ENCODE measurements at regions not wholly inside any gene's neighbourhood (a gene's known extent, or its start where the extent isn't known, plus 50 kb on each side); places are given as distances from the start of the nearest gene placed in this dataset.

- Mint-ChIP-seq H3K4me3 (no peak overlapping the region), H3K27ac (no peak overlapping the region), H3K9me3 (no peaks in the 10 kb centered on the region), H3K36me3 (no peaks in the 10 kb centered on the region), H3K27me3 (ENCODE audit: low read depth) (no peaks in the 10 kb centered on the region), H3K4me1 (peaks cover 14% of the 10 kb centered on the region)
- DNase-seq (ENCODE audit: low spot score in 2 of 2, unreplicated experiment in 2 of 2): no peak
- no peak for TF ChIP-seq CTCF (IDR thresholded peaks at IDR 0.05; ENCODE audit: unreplicated experiment)
Measured at GRCh38 chr13:105509981-105510762, 1025.3 kb downstream of the EFNB2 start.

- TF ChIP-seq CTCF (IDR thresholded peaks at IDR 0.05; ENCODE audit: unreplicated experiment): no peak
- Mint-ChIP-seq H3K4me3 (no peak overlapping the region), H3K27me3 (ENCODE audit: low read depth) (no peaks in the 10 kb centered on the region), H3K36me3 (no peaks in the 10 kb centered on the region), H3K4me1 (peaks cover 14% of the 10 kb centered on the region), H3K9me3 (no peaks in the 10 kb centered on the region), H3K27ac (no peak overlapping the region)
- no peak for DNase-seq (ENCODE audit: low spot score in 2 of 2, unreplicated experiment in 2 of 2)
Measured at GRCh38 chr13:105506463-105506862, 1029.0 kb downstream of the EFNB2 start.

- DNase-seq (ENCODE audit: low spot score in 2 of 2, unreplicated experiment in 2 of 2): no peak
- H3K27ac Mint-ChIP-seq: no peak overlapping the region
Measured at GRCh38 chr13:105502193-105502592, 1033.3 kb downstream of the EFNB2 start.

GRCh38 chr13:105497597-105497996, 1037.9 kb downstream of the EFNB2 start:
- H3K27ac Mint-ChIP-seq: no peak overlapping the region
- no peak for DNase-seq (ENCODE audit: low spot score in 2 of 2, unreplicated experiment in 2 of 2)
- TF ChIP-seq CTCF (IDR thresholded peaks at IDR 0.05; ENCODE audit: unreplicated experiment): no peak
- H3K36me3 Mint-ChIP-seq: no peaks in the 10 kb centered on the region
- peaks cover 11% of the 10 kb centered on the region for H3K4me1 Mint-ChIP-seq
- peaks cover 4% of the 10 kb centered on the region for H3K9me3 Mint-ChIP-seq
- no peaks in the 10 kb centered on the region for H3K27me3 Mint-ChIP-seq (ENCODE audit: low read depth)
- H3K4me3 Mint-ChIP-seq: no peak overlapping the region

More at GRCh38 chr13:105502193-105502592, 1033.3 kb downstream of the EFNB2 start:
- H3K27me3 Mint-ChIP-seq (ENCODE audit: low read depth): no peaks in the 10 kb centered on the region
- no peak overlapping the region for H3K4me3 Mint-ChIP-seq
- H3K9me3 Mint-ChIP-seq: peaks cover 4% of the 10 kb centered on the region
- TF ChIP-seq CTCF (IDR thresholded peaks at IDR 0.05; ENCODE audit: unreplicated experiment): no peak
- peaks cover 9% of the 10 kb centered on the region for H3K4me1 Mint-ChIP-seq
- H3K36me3 Mint-ChIP-seq: no peaks in the 10 kb centered on the region

GRCh38 chr13:105492216-105492615, 1043.2 kb downstream of the EFNB2 start:
- peaks cover 8% of the 10 kb centered on the region for H3K4me1 Mint-ChIP-seq
- no peaks in the 10 kb centered on the region for H3K9me3 Mint-ChIP-seq
- TF ChIP-seq CTCF (IDR thresholded peaks at IDR 0.05; ENCODE audit: unreplicated experiment): no peak
- H3K27ac Mint-ChIP-seq: no peak overlapping the region
- no peak overlapping the region for H3K4me3 Mint-ChIP-seq
- no peaks in the 10 kb centered on the region for H3K27me3 Mint-ChIP-seq (ENCODE audit: low read depth)
- no peak for DNase-seq (ENCODE audit: low spot score in 2 of 2, unreplicated experiment in 2 of 2)
- H3K36me3 Mint-ChIP-seq: no peaks in the 10 kb centered on the region
